ENCODE measurements at regions not wholly inside any gene's neighbourhood (a gene's known extent, or its start where the extent isn't known, plus 50 kb on each side); places are given as distances from the start of the nearest gene placed in this dataset.

DNA sequence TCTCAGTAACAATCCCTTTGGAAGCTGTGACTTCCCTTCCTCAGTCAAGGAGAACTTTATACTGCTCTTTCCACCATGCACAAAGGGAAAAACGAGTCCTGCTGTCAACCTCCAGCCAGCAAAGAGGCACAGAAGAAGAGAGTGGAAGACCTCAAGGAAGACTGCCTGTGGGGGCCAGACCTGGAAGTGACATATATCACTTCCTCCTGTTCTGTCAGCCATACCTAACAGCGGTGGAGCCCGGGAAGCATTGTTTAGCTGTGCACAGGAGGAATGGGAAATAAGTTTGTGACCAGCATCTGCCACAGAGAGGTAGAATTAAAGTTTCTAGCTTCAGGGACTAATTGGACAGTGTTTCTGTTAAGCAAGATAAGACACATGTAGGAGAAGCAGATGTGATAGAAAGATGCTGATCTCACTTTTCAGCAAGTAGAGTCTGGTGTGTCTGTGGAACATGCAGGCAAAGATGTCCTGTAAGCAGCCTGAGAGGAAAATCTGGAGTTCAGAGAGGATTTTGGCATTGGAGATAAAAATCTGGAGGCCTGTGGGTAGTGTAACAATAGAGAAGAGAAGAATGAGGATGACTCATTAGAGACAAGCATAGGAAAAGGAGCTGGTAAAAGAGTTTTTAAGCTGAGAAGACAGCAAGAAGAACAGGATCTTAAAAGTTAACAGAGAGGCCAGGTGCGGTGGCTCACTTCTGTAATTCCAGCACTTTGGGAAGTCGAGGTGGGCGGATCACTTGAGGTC, 141.6 kb upstream of the CPSF6 start (continued):
- TF ChIP-seq CHD1 (IDR thresholded peaks at IDR 0.05; ENCODE audit: low read depth, low read length) (no peak), BRCA1 (IDR thresholded peaks at IDR 0.05; ENCODE audit: low read depth, low read length) (no peak)
